ENCODE measurements at regions not wholly inside any gene's neighbourhood (a gene's known extent, or its start where the extent isn't known, plus 50 kb on each side); places are given as distances from the start of the nearest gene placed in this dataset.

DNA sequence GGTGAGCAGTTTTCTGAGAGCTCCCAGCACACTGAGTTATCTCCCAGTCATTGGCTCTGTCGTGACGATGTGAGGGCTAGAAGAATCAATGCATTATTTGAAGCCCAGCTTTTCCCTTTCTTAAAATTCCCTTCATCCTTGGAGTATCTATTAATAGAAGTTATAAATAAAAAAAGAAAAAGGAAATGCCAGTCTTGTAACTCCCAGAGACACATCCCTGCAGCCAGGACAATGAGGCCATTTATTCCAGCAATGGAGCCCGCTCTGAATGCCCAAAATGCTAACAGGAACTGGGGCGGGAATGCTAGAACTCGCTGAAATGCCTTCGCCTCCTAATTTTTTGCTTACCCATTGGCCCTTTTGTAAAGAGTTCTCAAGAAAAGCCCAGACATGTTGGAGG lies 305.8 kb downstream of the TFAP2C start:
- intact Hi-C loops (cut with DNase I), result no loop called here
- DNase-seq (ENCODE audit: low spot score), result no peak

DNA sequence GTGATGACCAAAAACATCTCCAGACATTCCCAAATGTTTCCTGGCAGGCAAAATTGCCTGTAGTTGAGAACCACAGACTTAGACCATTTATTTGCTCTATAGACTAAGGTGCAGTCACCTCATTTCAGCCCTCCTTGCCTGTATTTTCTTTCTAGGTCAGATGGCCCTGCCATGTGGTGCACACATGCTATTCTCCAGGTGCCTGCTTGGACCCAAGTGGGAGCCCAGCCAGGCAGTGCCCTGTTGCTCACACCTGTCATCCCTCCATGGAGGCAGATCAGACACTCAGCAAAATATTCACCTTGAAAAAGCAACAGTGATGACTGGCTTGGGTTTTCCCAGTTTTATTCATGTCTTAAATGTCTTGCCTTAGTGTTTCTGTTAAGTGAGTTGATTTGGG lies 311.4 kb downstream of the TFAP2C start:
- DNase-seq (ENCODE audit: low spot score), result no peak
- intact Hi-C loops (cut with DNase I), result no loop called here

DNA sequence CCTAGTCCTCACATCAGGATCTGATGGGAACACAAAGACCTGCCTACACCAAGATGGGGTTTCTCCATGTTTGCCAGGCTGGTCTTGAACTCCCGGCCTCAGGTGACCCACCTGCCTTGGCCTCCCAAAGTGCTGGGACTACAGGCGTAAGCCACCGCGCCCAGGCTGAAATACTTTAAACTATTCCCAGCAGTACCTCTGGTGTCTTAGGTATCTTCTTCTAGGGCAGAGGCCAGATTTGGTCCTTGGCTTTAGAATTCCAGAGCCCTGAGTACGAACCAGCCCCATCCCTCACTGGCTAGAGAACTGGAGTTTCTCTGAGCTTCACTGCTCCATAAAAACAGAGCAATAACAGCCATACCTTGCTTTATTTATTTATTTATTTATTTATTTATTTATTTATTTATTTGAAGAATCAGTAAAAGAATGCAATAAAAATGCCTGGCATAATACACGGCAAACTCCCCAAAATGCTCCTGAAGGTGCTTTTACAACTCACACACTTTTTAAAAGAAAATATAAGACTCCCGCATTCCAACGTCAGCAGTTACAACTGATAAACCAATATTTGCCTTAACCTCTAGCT lies 312.1 kb downstream of the TFAP2C start:
- DNase-seq (ENCODE audit: low spot score), result no peak

DNA sequence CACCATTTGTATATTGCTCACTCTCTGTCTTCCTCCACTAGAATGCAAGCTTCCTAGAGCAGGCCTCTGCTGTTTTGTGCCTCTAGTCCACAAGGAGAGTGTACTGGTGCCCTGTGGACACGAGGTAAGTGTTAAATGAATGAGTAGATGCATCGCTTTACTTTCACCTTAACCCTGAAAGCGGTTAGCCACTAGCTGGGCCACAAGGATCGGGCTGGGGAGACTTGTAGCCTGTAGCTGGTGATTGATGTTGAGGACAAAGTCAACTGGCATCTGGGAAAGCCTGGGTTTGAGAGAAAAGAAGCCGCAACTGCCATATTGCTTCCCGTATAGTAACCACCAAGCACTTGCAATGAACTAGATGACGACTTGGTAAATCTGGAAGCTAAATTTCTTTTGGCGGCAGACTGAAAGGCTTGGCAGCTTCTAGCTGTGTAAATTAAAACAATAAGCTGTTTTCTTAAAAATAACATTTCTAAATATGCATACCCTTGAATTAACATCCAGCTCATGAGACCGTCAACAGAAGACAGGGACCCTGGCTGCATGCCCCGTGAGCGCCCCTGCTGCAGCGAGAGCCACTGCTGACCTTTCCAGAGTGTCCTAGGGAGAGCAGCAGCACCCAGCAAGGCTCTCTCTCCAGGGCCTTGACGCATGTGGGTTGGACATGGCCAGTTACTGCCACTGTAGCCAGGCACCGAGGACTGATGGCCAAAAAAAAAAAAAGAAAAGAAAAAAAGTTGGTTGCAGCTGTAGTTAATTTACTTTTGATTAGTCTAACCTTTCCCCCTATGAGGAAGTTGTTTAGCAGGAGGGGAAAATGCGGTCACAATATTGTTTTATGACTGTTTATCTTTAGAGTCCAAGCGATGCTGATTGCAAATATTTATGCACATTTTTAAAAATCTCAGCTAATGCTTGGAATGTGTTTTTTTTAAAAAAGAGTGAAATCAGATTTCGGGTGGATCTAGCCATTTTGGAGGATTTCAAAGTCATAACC lies 315.1 kb downstream of the TFAP2C start:
- intact Hi-C loops (cut with DNase I), result no loop called here
- no peak for DNase-seq (ENCODE audit: low spot score)

More for the DNA sequence above, 312.1 kb downstream of the TFAP2C start:
- intact Hi-C loops (cut with DNase I), result no loop called here

DNA sequence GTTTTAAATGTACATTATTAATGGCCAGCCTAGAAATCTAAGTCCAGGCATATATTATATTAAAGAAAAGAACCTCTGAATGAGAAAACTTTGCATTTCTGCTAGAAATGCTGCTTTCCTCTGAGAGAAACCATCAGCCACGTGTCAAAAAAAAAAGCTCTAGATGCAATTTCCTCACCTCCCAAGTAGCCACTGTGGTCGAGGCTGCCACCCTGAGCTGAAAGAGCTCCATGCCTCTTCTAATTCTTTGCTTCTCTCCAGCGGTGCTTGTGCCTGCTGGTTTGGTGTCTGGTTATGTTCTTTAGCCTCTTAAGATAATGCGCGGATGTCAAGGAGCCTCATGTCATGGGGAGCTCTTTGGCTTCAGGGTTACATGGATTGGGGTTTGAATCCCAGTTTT lies 316.0 kb downstream of the TFAP2C start:
- DNase-seq (ENCODE audit: low spot score), result no peak
- intact Hi-C loops (cut with DNase I), result no loop called here

DNA sequence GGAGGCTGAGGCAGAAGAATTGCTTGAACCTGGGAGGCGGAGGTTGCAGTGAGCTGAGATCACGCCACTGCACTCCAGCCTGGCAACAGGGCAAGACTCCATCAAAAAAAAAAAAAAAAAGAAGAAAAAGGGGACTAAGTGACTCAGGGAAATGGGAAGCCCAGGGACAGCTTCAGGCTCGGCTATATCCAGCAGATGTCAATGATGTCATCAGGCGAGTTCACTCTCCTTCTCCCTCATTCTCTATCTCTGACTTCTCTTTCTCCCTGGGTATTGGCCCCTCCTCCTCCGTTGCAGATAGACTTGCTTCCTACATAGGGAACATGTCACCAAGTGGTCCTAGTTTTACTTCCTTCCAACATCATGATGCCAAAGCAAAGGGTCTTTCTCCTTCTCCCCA lies 316.8 kb downstream of the TFAP2C start:
- no peak for DNase-seq (ENCODE audit: low spot score)
- intact Hi-C loops (cut with DNase I), result no loop called here

DNA sequence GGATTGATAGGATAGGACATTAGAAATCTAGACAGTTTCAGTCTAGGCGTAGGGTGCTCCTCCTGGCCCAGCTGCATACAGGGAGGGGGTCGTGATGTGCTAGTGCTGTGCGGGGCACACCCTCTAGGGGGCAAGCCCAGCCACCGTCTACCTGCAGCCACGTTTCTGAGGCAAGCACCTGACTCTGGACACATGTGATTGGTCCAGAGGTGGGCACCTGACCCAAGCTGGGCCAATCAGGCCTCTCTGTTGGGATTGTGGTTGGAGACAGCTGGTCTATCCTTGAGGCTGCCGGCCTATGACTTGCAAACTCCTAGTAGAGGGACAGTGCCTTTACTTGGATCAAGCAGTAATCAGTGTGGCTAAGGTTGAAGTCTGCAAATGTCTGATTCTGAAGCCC lies 317.1 kb downstream of the BMP7 start:
- intact Hi-C loops (cut with DNase I), result no loop called here
- DNase-seq (ENCODE audit: low spot score), result no peak

DNA sequence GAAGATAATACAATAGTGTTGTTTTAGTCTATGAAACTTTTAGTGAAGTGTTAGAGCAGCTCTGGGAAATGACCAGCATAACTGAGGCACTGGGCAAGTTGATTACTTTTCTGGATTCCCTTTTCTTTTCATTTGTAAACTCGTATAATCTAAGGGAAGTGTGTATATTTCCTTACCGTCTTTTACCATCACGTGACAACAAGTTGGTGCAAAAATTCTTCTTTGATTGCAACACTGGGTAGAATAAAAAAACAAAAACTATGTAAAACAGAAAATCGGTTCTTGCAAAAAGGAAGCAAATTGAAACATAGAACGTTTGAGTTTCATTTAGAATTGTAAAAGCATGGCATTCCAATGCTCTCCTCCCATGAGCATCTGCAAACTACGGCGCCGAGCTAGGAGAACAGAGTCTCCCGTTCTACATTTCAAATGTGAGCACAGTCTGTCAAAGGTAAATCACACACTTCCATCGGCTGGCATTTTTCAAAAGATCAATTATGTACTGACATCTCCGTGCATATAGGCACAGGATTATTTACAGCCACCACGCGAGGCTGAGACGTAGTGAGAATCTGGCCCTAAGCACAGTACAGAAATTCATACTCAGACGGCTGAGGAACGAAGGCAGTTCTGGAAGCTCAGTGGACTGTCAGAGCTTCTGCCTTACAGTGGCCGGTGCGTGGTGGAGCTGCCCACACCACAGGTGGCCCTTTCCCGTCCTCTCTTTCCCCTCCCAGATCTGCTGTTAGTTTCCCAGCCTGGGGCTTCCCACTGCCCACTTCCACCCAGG lies 314.0 kb downstream of the BMP7 start:
- no peak for DNase-seq (ENCODE audit: low spot score)
- intact Hi-C loops (cut with DNase I), result no loop called here

DNA sequence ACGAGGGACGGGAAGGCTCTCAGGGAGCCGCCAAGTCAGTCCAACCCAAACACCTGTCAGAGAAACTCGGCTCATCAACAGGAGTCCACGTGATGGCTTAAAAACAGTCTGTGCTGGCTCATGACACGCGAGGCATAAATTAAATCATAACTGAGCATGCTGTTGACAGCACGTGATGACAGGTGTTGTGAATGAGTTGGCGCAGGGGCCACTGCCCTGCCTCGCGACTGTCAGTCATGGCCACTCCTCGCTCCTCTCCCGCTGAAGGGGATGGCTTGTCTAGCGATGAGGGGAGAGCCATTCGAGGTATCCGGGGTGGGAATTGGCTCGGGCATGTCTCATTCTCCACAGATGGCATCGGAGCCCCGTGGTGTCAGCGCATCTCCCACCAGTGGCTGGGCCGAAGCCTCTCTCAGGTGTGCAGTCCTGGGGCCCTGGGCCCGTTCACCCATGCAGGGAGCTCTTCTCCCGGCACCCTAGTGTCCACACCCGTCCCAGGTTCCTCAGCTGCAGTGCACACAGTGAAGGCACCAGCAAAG lies 313.3 kb downstream of the BMP7 start:
- DNase-seq (ENCODE audit: low spot score), result no peak
- intact Hi-C loops (cut with DNase I), result no loop called here

DNA sequence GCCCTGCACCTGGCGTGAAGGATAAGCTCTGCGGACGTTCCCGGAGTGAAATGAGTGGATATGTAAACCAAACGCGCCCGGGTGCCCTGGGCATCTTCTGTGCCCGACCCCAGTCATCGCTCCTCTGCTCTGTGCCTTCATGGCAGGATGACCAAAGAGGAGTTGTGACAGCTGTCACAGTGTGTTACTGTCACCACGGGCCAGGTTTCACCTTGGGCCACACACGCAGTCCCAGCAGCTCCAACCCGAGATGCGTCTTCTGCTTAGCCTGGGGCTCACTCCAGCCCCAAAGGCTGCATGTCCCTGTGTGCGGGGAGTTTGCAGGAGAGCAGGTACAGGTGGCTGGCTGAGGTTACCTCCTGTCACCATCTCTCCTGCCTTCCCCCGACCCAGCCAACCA lies 311.6 kb downstream of the BMP7 start:
- DNase-seq (ENCODE audit: low spot score), result no peak
- intact Hi-C loops (cut with DNase I), result no loop called here

DNA sequence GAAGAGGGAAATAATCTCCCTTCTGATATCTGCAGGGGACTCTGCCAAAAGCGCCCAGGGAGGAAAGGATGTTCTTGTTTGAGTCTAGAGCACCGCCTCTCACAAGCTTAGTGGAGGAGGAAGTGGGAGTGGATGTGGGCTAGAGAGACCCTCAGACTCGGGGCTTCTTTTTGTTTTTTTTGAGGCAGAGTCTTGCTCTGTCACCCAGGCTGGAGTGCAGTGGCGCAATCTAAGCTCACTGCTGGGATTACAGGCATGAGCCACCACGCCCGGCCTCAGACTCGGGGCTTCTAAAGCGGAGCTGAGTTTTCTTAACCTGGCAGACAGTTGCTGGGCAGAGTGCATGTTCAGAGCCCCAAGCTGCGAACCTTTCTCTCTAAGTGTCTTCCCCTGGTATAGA lies 310.8 kb downstream of the BMP7 start:
- intact Hi-C loops (cut with DNase I), result no loop called here
- no peak for DNase-seq (ENCODE audit: low spot score)

DNA sequence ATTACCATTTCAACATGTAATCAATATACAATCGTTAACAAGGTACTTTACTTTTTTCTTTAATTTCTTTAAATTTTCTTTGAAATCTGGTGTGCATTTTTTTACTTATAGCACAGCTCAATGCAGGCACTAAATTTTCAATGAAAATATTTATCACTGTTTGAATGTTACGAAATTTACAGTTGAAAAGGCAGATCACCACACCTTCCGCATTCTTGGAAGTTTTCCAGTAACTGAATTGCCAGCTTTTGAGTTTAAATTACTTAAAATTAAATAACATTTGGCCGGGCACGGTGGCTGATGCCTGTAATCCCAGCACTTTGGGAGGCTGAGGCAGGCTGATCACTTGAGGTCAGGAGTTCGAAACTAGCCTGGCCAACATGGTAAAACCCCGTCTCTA lies 309.9 kb downstream of the BMP7 start:
- DNase-seq (ENCODE audit: low spot score), result no peak
- intact Hi-C loops (cut with DNase I), result no loop called here

DNA sequence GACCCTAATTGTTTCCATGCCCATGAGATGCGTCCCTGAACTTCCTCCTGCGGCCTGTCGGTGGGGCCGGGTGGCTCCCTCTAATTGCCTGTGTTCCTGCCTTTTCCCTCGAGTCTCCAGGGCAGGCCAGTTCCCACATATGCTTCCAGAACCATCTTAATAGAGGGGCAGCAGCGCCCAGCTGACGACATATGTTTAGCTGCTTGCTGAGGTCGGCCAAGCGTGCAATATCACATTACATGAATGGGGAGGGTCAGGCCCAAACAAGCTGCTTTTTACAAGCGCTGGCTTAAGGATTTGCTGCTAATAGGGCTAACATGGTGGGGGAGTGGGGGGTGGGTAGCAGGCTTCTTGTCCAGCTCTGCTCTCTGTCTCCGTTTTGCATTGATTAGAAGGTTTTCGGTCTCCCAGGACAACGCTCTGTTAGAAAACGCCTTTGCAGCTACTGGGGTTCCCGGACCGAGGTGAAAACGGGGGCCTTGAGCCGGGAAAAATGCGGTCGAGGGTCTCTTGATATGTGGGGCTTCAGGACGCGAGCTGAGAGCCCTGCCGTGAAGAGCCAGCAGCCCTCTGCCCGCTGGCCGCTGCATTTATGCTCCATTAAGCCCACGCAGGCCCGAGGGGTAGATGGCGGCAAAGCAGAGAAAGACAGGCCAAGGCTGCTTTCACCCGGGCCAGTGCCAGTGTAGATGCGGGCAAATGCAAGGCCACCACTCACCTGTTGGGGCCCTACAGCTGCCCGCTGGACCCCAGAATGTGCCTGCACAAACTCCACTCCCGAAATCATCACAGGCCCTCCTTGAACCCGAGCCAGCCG lies 308.5 kb downstream of the BMP7 start:
- intact Hi-C loops (cut with DNase I), result no loop called here
- DNase-seq (ENCODE audit: low spot score), result no peak

DNA sequence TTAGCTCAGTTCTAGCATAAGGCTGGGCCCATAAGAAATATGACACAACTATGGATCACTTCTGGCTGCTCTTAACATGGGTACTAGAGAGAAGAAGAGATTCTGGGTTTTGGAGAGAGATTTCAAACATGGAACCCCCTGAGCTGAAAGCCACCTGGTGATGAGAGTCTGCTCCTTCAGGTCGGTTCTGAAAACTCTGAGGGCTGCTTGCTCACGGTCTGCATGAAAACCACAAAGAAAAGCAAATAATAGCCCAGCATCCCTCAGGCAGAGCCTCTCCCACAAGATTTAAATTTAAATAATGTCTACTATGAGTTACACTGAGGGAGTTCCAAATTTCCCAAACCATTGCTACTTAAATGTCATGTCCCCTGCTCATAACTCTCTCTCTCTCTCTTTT lies 301.5 kb downstream of the BMP7 start:
- no peak for DNase-seq (ENCODE audit: low spot score)
- intact Hi-C loops (cut with DNase I), result no loop called here

DNA sequence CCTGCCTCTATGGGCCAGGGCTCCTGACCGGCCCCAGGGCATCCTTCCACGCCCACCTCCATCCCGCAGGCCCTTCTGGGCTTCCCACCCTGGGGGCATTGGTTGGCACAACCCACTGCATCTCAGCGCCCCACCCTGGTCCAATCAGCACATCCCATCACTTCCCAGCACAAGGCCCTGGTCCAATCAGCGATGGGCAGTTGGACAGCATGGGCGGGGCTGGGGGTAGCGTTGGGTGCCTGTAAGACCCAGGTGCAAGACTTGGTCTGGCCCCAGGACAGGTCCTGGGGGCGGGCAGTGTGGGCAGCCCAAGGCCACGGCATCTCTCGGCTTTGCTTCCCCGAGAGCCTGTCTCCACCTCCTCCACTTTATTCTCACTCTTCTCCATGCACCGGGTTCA lies 298.5 kb downstream of the BMP7 start:
- intact Hi-C loops (cut with DNase I), result no loop called here
- no peak for DNase-seq (ENCODE audit: low spot score)

DNA sequence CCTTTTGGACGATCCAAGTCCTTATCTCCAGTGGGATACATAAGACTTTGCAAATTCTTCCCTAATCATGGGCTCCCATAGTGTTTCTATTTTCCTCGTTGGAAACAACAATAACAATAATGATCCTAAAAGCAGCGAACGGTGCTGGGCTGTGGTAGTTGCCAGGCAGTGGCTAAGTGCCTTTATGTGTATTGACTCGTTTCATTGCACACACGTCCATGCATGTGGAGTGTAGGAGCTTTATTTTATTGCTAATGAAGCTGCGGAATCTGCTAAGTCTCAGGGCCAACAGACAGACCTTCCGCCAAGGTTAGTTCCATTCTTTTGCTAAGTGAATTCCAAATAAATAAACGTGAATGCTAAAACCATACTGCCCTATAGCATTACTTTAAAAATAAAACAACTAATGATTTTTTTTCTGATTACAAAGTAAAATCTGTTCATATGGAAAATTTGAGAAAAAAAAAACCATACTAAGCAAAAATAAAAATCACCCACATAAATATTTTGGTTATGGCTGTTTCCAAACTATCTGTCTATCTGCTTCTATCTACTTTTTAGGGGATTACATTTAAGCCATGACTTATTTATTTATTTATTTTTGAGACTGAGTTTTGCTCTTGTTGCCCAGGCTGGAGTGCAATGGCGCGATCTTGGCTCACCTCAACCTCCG lies 297.9 kb downstream of the BMP7 start:
- intact Hi-C loops (cut with DNase I), result no loop called here

DNA sequence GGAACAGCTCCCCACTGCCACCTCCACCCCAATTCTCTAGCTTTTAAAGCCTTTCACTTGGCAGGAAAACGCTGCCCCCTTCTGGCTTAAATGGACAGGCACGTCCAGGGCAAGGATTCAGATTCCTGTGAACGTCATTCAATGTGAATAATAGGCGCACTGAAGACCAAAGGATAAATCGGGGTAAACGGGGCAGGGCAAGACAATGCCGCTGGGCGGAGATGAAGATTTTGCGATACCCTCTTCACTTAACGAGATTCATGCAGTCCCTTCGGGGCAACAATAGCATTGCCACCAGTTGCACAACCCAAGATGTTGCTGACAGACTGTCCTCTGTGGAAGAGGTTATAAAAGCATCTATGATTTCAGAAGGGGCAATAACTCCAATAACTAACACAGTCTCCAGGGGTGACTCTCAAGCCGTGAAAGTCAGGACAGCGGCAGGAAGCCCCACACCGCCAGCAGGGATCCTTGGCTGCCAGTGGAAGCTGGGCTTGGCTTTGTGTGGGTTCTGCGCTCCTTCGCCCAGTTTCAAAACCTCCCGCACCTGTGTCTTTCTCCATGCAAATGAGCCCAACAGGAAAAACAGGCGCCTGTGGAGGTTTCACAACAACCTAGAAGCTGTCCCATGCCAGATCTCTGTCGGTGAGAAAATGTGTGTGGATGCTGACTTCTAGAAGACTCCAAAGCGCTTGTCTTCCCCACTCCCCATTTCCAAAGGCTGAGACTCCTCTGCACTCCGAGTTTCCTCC lies 291.8 kb downstream of the BMP7 start:
- intact Hi-C loops (cut with DNase I), result loop anchor here (10.0 kb wide), 1 partner anchor 420 kb away; no protein-coding TSS in a partner anchor
- no peak for DNase-seq (ENCODE audit: low spot score)

More for the DNA sequence above, 297.9 kb downstream of the BMP7 start:
- DNase-seq (ENCODE audit: low spot score), result no peak

DNA sequence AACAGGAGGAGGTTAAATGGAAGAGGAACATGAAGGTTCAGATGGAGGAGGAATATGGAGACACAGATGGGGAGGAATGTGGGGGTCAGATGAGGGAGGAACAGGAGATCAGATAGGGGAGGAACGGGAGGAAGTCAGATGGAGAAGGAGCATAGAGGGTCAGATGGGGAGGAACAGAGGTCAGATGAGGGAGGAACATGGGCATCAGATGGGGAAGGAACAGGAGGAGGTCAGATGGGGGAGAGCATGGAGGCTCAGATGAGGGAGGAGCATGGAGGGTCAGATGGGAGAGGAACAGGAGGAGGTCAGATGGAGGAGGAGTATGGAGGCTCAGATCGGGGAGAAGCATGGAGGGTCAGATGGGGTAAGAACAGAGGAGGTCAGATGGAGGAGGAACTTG lies 290.6 kb downstream of the BMP7 start:
- intact Hi-C loops (cut with DNase I), result loop anchor here (10.0 kb wide), 1 partner anchor 421 kb away; no protein-coding TSS in a partner anchor
- DNase-seq (ENCODE audit: low spot score), result no peak
